Upper lobe of left lung (tissue), 6 donors: ENCODE measurements at regions not wholly inside any gene's neighbourhood (a gene's known extent, or its start where the extent isn't known, plus 50 kb on each side); places are given as distances from the start of the nearest gene placed in this dataset.

Experiments used
- ATAC-seq, 2 donors: fragments of 200-7000 bp; cut with Tn5 transposase; one replicate each; pipeline ENCODE4 v1.9.1; 2022; ENCODE audit warnings: mild to moderate bottlenecking in 2 of 2, moderate library complexity in 2 of 2; ENCODE audit not compliant: low FRiP score in 2 of 2
- DNase-seq, 2 donors: peaks; one replicate each; pipeline ENCODE4 v3.0.0-alpha.2; 2019 to 2020
- H3K27ac ChIP-seq, 4 donors: fragments of 200-600 bp; sonication (generic); one replicate each; pipeline ENCODE4 v1.5.1; 2016 to 2019
- H3K27me3 ChIP-seq, 4 donors: fragments of 200-600 bp; sonication (generic); one replicate each; pipeline ENCODE4 v1.5.1; 2017 to 2019
- H3K36me3 ChIP-seq, 4 donors: fragments of 200-600 bp; sonication (generic); one replicate each; pipeline ENCODE4 v1.5.1; 2016 to 2019
- H3K4me1 ChIP-seq, 4 donors: fragments of 200-600 bp; sonication (generic); one replicate each; pipeline ENCODE4 v1.5.1; 2018 to 2019
- H3K4me3 ChIP-seq, 4 donors: fragments of 200-600 bp; sonication (generic); one replicate each; pipeline ENCODE4 v1.5.1; 2017 to 2019; ENCODE audit warnings: mild to moderate bottlenecking in 2 of 4, moderate library complexity in 1 of 4
- H3K9me3 ChIP-seq, 4 donors: fragments of 200-600 bp; sonication (generic); one replicate each; pipeline ENCODE4 v1.5.1; 2018 to 2019
- EP300 ChIP-seq, 4 donors: sonication (generic); formaldehyde crosslinking; IDR thresholded peaks; one replicate each; pipeline ENCODE4 v1.5.1; 2017; ENCODE audit warnings: antibody characterized with exemption in 4 of 4, control low read depth in 2 of 4
- POLR2A ChIP-seq, 4 donors: fragments of 450-650 bp; IDR thresholded peaks; one replicate each; pipeline ENCODE4 v1.5.1; 2016 to 2017; ENCODE audit warnings: antibody characterized with exemption in 4 of 4, mild to moderate bottlenecking in 2 of 4
- POLR2AphosphoS5 ChIP-seq, 2 donors: sonication (generic); formaldehyde crosslinking; IDR thresholded peaks; one replicate each; pipeline ENCODE4 v1.5.1; 2017; ENCODE audit warnings: antibody characterized with exemption in 2 of 2
- whole genome bisulfite sequencing, 2 donors: methylation state at CpG; one replicate each; pipeline ENCODE4 v1.1.5; 2017 to 2018; 5-methylcytosine and 5-hydroxymethylcytosine counted together
- TF ChIP-seq, protein P1 (sequence below), 6 experiments: fragments of 450-650 bp in 4 of 6; fragments of 200-600 bp in 2 of 6; sonication (generic) in 2 of 6; IDR thresholded peaks; one replicate each; pipeline ENCODE4 v1.5.1; 2016 to 2019; ENCODE audit warnings: antibody characterized with exemption in 6 of 6
- donor health status: DM: no; HTN: no; CAD: no; lungs with moderate emphysema.
- donor health status: DM: no; HTN: yes; CAD: no; lungs with severe emphysema.

GRCh38 chr21:16194788-16195537, 465.2 kb downstream of the USP25 start:
- no peaks in the 10 kb centered on the region for H3K4me1 ChIP-seq
- H3K4me3 ChIP-seq, result peak overlapping the region in 3 of 4 donors; percentile 26 to 43 (median 37)
- H3K27me3 ChIP-seq, result no peaks in the 10 kb centered on the region
- peak overlapping the region; percentile 54 to 78 (median 72) for H3K27ac ChIP-seq
- 20 to 30% methylated on average over 9 of the region's 9 CpGs for WGBS, 2 donors
- H3K36me3 ChIP-seq, result no peaks in the 10 kb centered on the region
- TF ChIP-seq EP300 (IDR thresholded peaks at IDR 0.05), result no peak
- TF ChIP-seq, protein P1, sequence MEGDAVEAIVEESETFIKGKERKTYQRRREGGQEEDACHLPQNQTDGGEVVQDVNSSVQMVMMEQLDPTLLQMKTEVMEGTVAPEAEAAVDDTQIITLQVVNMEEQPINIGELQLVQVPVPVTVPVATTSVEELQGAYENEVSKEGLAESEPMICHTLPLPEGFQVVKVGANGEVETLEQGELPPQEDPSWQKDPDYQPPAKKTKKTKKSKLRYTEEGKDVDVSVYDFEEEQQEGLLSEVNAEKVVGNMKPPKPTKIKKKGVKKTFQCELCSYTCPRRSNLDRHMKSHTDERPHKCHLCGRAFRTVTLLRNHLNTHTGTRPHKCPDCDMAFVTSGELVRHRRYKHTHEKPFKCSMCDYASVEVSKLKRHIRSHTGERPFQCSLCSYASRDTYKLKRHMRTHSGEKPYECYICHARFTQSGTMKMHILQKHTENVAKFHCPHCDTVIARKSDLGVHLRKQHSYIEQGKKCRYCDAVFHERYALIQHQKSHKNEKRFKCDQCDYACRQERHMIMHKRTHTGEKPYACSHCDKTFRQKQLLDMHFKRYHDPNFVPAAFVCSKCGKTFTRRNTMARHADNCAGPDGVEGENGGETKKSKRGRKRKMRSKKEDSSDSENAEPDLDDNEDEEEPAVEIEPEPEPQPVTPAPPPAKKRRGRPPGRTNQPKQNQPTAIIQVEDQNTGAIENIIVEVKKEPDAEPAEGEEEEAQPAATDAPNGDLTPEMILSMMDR (IDR thresholded peaks at IDR 0.05), result no peak
- TF ChIP-seq POLR2AphosphoS5 (IDR thresholded peaks at IDR 0.05), result no peak
- TF ChIP-seq POLR2A (IDR thresholded peaks at IDR 0.05), result no peak
- no peaks in the 10 kb centered on the region for H3K9me3 ChIP-seq
- DNase-seq (no peak), ATAC-seq (peak in 1 of 2 donors; percentile 44)

- Histone ChIP-seq H3K4me3 (peak overlapping the region in 3 of 4 donors; percentile 26 to 43 (median 37)), H3K27me3 (no peaks in the 10 kb centered on the region)
These were observed 465.7 kb downstream of the USP25 start for GRCh38 chr21:16195538-16195910.

GRCh38 chr21:16196001-16196400, 466.2 kb downstream of the USP25 start:
- peak overlapping the region; percentile 52 to 78 (median 64) for H3K27ac ChIP-seq
- no peak for DNase-seq
- 33 to 41% methylated on average over 2 of the region's 2 CpGs for WGBS, 2 donors
- H3K4me1 ChIP-seq, result no peaks in the 10 kb centered on the region
- H3K36me3 ChIP-seq, result no peaks in the 10 kb centered on the region
- ATAC-seq, result no peak
- H3K9me3 ChIP-seq, result no peaks in the 10 kb centered on the region
- no peaks in the 10 kb centered on the region for H3K27me3 ChIP-seq
- peak overlapping the region in 3 of 4 donors; percentile 26 to 43 (median 37) for H3K4me3 ChIP-seq
- TF ChIP-seq, protein P1 (IDR thresholded peaks at IDR 0.05), result no peak
- no peak for TF ChIP-seq EP300 (IDR thresholded peaks at IDR 0.05)
- no peak for TF ChIP-seq POLR2AphosphoS5 (IDR thresholded peaks at IDR 0.05)
- TF ChIP-seq POLR2A (IDR thresholded peaks at IDR 0.05), result no peak

More at GRCh38 chr21:16195538-16195910, 465.7 kb downstream of the USP25 start:
- no peaks in the 10 kb centered on the region for H3K9me3 ChIP-seq
- DNase-seq (no peak), ATAC-seq (peak in 1 of 2 donors; percentile 54)
- H3K4me1 ChIP-seq, result no peaks in the 10 kb centered on the region
- peak overlapping the region; percentile 52 to 78 (median 64) for H3K27ac ChIP-seq
- no peaks in the 10 kb centered on the region for H3K36me3 ChIP-seq
- WGBS, 2 donors, result 24 to 43% methylated on average over 4 of the region's 4 CpGs
- no peak for TF ChIP-seq POLR2A (IDR thresholded peaks at IDR 0.05)
- TF ChIP-seq, protein P1 (IDR thresholded peaks at IDR 0.05), result no peak
- no peak for TF ChIP-seq POLR2AphosphoS5 (IDR thresholded peaks at IDR 0.05)

GRCh38 chr21:16198546-16198945, 468.8 kb downstream of the USP25 start:
- ATAC-seq (no peak), DNase-seq (no peak)
- Histone ChIP-seq H3K27ac (no peak overlapping the region), H3K27me3 (no peaks in the 10 kb centered on the region), H3K36me3 (no peaks in the 10 kb centered on the region), H3K4me3 (no peak overlapping the region), H3K9me3 (no peaks in the 10 kb centered on the region), H3K4me1 (no peaks in the 10 kb centered on the region)
- no peak for TF ChIP-seq EP300 (IDR thresholded peaks at IDR 0.05)
- TF ChIP-seq, protein P1 (IDR thresholded peaks at IDR 0.05), result no peak
- no peak for TF ChIP-seq POLR2AphosphoS5 (IDR thresholded peaks at IDR 0.05)
- no peak for TF ChIP-seq POLR2A (IDR thresholded peaks at IDR 0.05)
- WGBS, 2 donors, result 71 to 75% methylated on average over 3 of the region's 3 CpGs

- ATAC-seq (no peak), DNase-seq (no peak)
- Histone ChIP-seq H3K36me3 (no peaks in the 10 kb centered on the region), H3K4me1 (no peaks in the 10 kb centered on the region), H3K9me3 (no peaks in the 10 kb centered on the region), H3K4me3 (no peak overlapping the region), H3K27me3 (no peaks in the 10 kb centered on the region), H3K27ac (no peak overlapping the region)
- TF ChIP-seq POLR2AphosphoS5 (IDR thresholded peaks at IDR 0.05), result no peak
- TF ChIP-seq EP300 (IDR thresholded peaks at IDR 0.05), result no peak
- TF ChIP-seq, protein P1 (IDR thresholded peaks at IDR 0.05), result no peak
- WGBS, 2 donors, result 75 to 77% methylated on average over 1 of the region's 1 CpG
These were observed 469.8 kb downstream of the USP25 start for GRCh38 chr21:16199539-16199938.
